ENCODE measurements at regions not wholly inside any gene's neighbourhood (a gene's known extent, or its start where the extent isn't known, plus 50 kb on each side); places are given as distances from the start of the nearest gene placed in this dataset.

DNA sequence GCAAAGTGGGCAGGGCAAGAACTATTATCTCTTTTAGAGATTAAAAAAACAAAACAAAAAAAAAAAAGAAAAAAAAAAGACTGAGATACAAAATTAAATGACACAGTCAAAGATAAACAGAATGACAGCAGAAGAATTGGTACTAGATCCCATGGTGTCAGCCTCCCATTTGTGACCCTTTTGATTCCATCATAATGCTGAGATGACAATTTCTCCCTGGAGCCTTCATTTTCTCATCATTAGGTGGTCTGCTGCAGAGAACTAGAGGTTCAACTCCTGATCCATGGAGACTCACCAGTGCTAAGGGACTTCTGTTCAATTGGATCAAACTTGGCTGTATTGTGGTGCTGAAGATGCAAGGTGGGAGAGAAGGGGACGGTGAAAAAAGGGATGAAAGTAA, 123.5 kb upstream of the SPDL1 start:
- Histone ChIP-seq H3K4me3 (no peak overlapping the region), H2AFZ (replicated peaks) (no peak overlapping the region), H3F3A (ENCODE audit: low read depth) (peaks cover 7% of the 10 kb centered on the region), H3K79me2 (ENCODE audit: low read depth) (no peaks in the 10 kb centered on the region), H3K9me3 (ENCODE audit: low read depth) (no peaks in the 10 kb centered on the region), H3K4me1 (peaks cover 12% of the 10 kb centered on the region), H3K27me3 (no peaks in the 10 kb centered on the region), H3K9ac (no peak overlapping the region), H3K4me2 (no peak overlapping the region), H3K27ac (no peak overlapping the region), H4K20me1 (ENCODE audit: low read depth) (no peaks in the 10 kb centered on the region), H3K36me3 (no peaks in the 10 kb centered on the region)
- Mint-ChIP-seq H3K4me3 (no peak overlapping the region), H3K27ac (no peak overlapping the region), H3K9me3 (no peaks in the 10 kb centered on the region), H3K4me1 (no peaks in the 10 kb centered on the region), H3K36me3 (no peaks in the 10 kb centered on the region), H3K27me3 (ENCODE audit: insufficient read depth, low read depth) (peaks cover 2% of the 10 kb centered on the region)
- DNase-seq (ENCODE audit: low spot score), result no peak
- TF ChIP-seq EZH2phosphoT487 (IDR thresholded peaks at IDR 0.05) (no peak), EZH2 (IDR thresholded peaks at IDR 0.05) (no peak), CTCF (IDR thresholded peaks at IDR 0.05) (no peak)

- TF ChIP-seq CTCF (IDR thresholded peaks at IDR 0.05) (no peak), EZH2 (IDR thresholded peaks at IDR 0.05) (no peak), EZH2phosphoT487 (IDR thresholded peaks at IDR 0.05) (no peak)
- Histone ChIP-seq H3F3A (ENCODE audit: low read depth) (peaks cover 7% of the 10 kb centered on the region), H2AFZ (replicated peaks) (no peak overlapping the region), H3K36me3 (no peaks in the 10 kb centered on the region), H3K4me1 (peaks cover 12% of the 10 kb centered on the region), H3K4me2 (peak overlapping the region; percentile 51), H3K27ac (no peak overlapping the region), H3K27me3 (no peaks in the 10 kb centered on the region), H4K20me1 (ENCODE audit: low read depth) (no peaks in the 10 kb centered on the region), H3K9me3 (ENCODE audit: low read depth) (no peaks in the 10 kb centered on the region), H3K79me2 (ENCODE audit: low read depth) (no peaks in the 10 kb centered on the region), H3K4me3 (no peak overlapping the region), H3K9ac (no peak overlapping the region)
- no peaks in the 10 kb centered on the region for H3K36me3 Mint-ChIP-seq
- H3K9me3 Mint-ChIP-seq, result no peaks in the 10 kb centered on the region
- H3K4me3 Mint-ChIP-seq, result no peak overlapping the region
- H3K4me1 Mint-ChIP-seq, result no peaks in the 10 kb centered on the region
- H3K27ac Mint-ChIP-seq, result no peak overlapping the region
- H3K27me3 Mint-ChIP-seq (ENCODE audit: insufficient read depth, low read depth), result peaks cover 2% of the 10 kb centered on the region
- DNase-seq (ENCODE audit: low spot score), result peak; percentile 45
These were observed 125.4 kb upstream of the SPDL1 start for GRCh38 chr5:169458221-169458620.

DNA sequence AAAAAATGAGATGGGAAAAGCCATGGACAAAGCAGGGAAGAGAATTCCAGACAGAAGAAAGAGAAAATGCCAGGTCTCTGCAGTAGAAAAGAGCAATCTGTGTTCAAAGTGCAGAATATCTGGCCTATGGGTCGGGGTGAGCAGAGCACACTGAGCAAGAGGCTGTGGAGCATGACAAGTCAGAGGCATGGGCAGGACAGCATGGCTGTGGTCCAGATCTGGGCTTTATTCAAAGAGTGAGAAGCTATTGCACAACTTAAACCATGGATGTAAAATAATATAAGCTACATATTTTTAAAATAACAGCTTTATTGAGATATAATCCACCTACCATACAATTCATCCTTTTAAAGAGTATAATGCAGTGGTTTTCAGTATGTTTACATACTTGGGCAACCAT, 133.1 kb upstream of the SPDL1 start:
- Mint-ChIP-seq H3K36me3 (no peaks in the 10 kb centered on the region), H3K4me1 (no peaks in the 10 kb centered on the region), H3K27me3 (ENCODE audit: insufficient read depth, low read depth) (no peaks in the 10 kb centered on the region), H3K27ac (no peak overlapping the region), H3K9me3 (no peaks in the 10 kb centered on the region), H3K4me3 (no peak overlapping the region)
- no peaks in the 10 kb centered on the region for H4K20me1 ChIP-seq (ENCODE audit: low read depth)
- no peaks in the 10 kb centered on the region for H3K9me3 ChIP-seq (ENCODE audit: low read depth)
- no peak for TF ChIP-seq EZH2phosphoT487 (IDR thresholded peaks at IDR 0.05)
- no peak for TF ChIP-seq EZH2 (IDR thresholded peaks at IDR 0.05)
- TF ChIP-seq CTCF (IDR thresholded peaks at IDR 0.05), result no peak
- H3K4me3 ChIP-seq, result no peak overlapping the region
- H3K79me2 ChIP-seq (ENCODE audit: low read depth), result no peaks in the 10 kb centered on the region
- no peaks in the 10 kb centered on the region for H3K27me3 ChIP-seq
- no peaks in the 10 kb centered on the region for H3K4me1 ChIP-seq
- no peak overlapping the region for H3K9ac ChIP-seq
- no peaks in the 10 kb centered on the region for H3K36me3 ChIP-seq
- no peak overlapping the region for H3K4me2 ChIP-seq
- H3F3A ChIP-seq (ENCODE audit: low read depth), result no peaks in the 10 kb centered on the region
- no peak for DNase-seq (ENCODE audit: low spot score)
- H2AFZ ChIP-seq (replicated peaks), result no peak overlapping the region
- H3K27ac ChIP-seq, result no peak overlapping the region

GRCh38 chr5:169448826-169449225, 134.7 kb upstream of the SPDL1 start:
- no peak overlapping the region for H3K27ac ChIP-seq
- no peak for TF ChIP-seq CTCF (IDR thresholded peaks at IDR 0.05)
- TF ChIP-seq EZH2 (IDR thresholded peaks at IDR 0.05), result no peak
- TF ChIP-seq EZH2phosphoT487 (IDR thresholded peaks at IDR 0.05), result no peak
- Mint-ChIP-seq H3K9me3 (no peaks in the 10 kb centered on the region), H3K27ac (no peak overlapping the region), H3K36me3 (no peaks in the 10 kb centered on the region), H3K27me3 (ENCODE audit: insufficient read depth, low read depth) (no peaks in the 10 kb centered on the region), H3K4me3 (no peak overlapping the region), H3K4me1 (no peaks in the 10 kb centered on the region)
- no peaks in the 10 kb centered on the region for H3K27me3 ChIP-seq
- H2AFZ ChIP-seq (replicated peaks), result no peak overlapping the region
- no peaks in the 10 kb centered on the region for H4K20me1 ChIP-seq (ENCODE audit: low read depth)
- H3K79me2 ChIP-seq (ENCODE audit: low read depth), result no peaks in the 10 kb centered on the region
- no peak overlapping the region for H3K9ac ChIP-seq
- H3F3A ChIP-seq (ENCODE audit: low read depth), result no peaks in the 10 kb centered on the region
- H3K4me3 ChIP-seq, result no peak overlapping the region
- H3K9me3 ChIP-seq (ENCODE audit: low read depth), result no peaks in the 10 kb centered on the region
- H3K4me2 ChIP-seq, result no peak overlapping the region
- no peaks in the 10 kb centered on the region for H3K4me1 ChIP-seq
- H3K36me3 ChIP-seq, result no peaks in the 10 kb centered on the region
- no peak for DNase-seq (ENCODE audit: low spot score)

All from neural progenitor cell (in vitro differentiated cells).